Smooth muscle cell (in vitro differentiated cells): ENCODE measurements at regions not wholly inside any gene's neighbourhood (a gene's known extent, or its start where the extent isn't known, plus 50 kb on each side); places are given as distances from the start of the nearest gene placed in this dataset.
"Not testable (repeated sequence)": the region's sequence is repeated elsewhere in the genome, so short reads cannot be mapped to it uniquely, and the experiment has no call there.

Experiments used
- DNase-seq: peaks from one replicate; lab custom pipeline; 2025; ENCODE audit not compliant: unreplicated experiment; lab: John Stamatoyannopoulos, UW
- H2AFZ ChIP-seq: fragments of 200-600 bp; sonication (generic); 2 replicates; pipeline ENCODE4 v1.6.0; 2016; ENCODE audit warnings: antibody characterized with exemption, low read depth, mild to moderate bottlenecking
- H3F3A ChIP-seq: fragments of 200-600 bp; sonication (generic); 2 replicates; pipeline ENCODE4 v1.6.0; 2017; ENCODE audit warnings: antibody characterized with exemption, low read depth
- H3K27ac ChIP-seq: fragments of 200-600 bp; sonication (generic); 2 replicates; pipeline ENCODE4 v1.5.1; 2016; ENCODE audit warnings: low read depth, mild to moderate bottlenecking
- H3K27me3 ChIP-seq: fragments of 200-600 bp; sonication (generic); 2 replicates; pipeline ENCODE4 v1.6.1; 2016; ENCODE audit warnings: low read depth, mild to moderate bottlenecking
- H3K36me3 ChIP-seq: fragments of 200-600 bp; sonication (generic); 2 replicates; pipeline ENCODE4 v1.5.1; 2016; ENCODE audit warnings: low read depth
- H3K4me1 ChIP-seq: fragments of 200-600 bp; sonication (generic); 2 replicates; pipeline ENCODE4 v1.5.1; 2016; ENCODE audit warnings: low read depth
- H3K4me2 ChIP-seq: fragments of 200-600 bp; sonication (generic); 2 replicates; pipeline ENCODE4 v1.6.0; 2016; ENCODE audit warnings: mild to moderate bottlenecking
- H3K4me3 ChIP-seq: fragments of 200-600 bp; sonication (generic); 2 replicates; pipeline ENCODE4 v1.5.1; 2016; ENCODE audit warnings: mild to moderate bottlenecking
- H3K79me2 ChIP-seq: fragments of 200-600 bp; sonication (generic); 2 replicates; pipeline ENCODE4 v1.6.0; 2016; ENCODE audit warnings: low read depth, mild to moderate bottlenecking
- H3K9ac ChIP-seq: fragments of 200-600 bp; sonication (generic); 2 replicates; pipeline ENCODE4 v1.6.0; 2016; ENCODE audit warnings: low read depth
- H3K9me3 ChIP-seq: fragments of 200-600 bp; sonication (generic); replicated peaks from 2 replicates; pipeline ENCODE4 v1.5.1; 2016; ENCODE audit warnings: low read depth
- H4K20me1 ChIP-seq: fragments of 200-600 bp; sonication (generic); 2 replicates; pipeline ENCODE4 v1.6.0; 2016; ENCODE audit warnings: low read depth
- CTCF ChIP-seq: fragments of 200-600 bp; sonication (generic); IDR thresholded peaks from 2 replicates; pipeline ENCODE4 v1.5.1; 2017; ENCODE audit warnings: borderline replicate concordance, mild to moderate bottlenecking, antibody characterized with exemption; ENCODE audit not compliant: insufficient read depth, poor library complexity, severe bottlenecking
- WGBS: methylation state at CpG from one replicate; pipeline ENCODE4 v1.1.7; 2016; ENCODE audit warnings: low lambda C conversion rate; 5-methylcytosine and 5-hydroxymethylcytosine counted together

- no peak for TF ChIP-seq CTCF
- no peaks in the 10 kb centered on the region for H3F3A ChIP-seq
- no peak overlapping the region for H3K27ac ChIP-seq
- H3K79me2 ChIP-seq: no peaks in the 10 kb centered on the region
- no peaks in the 10 kb centered on the region for H3K36me3 ChIP-seq
- H3K4me2 ChIP-seq: no peak overlapping the region
- H3K9ac ChIP-seq: no peak overlapping the region
- H3K27me3 ChIP-seq: no peaks in the 10 kb centered on the region
- H3K4me1 ChIP-seq: no peaks in the 10 kb centered on the region
- 57% methylated on average over 3 of the region's 3 CpGs for WGBS
- H3K9me3 ChIP-seq: no peaks in the 10 kb centered on the region
- DNase-seq: no peak
- no peak overlapping the region for H2AFZ ChIP-seq
- no peaks in the 10 kb centered on the region for H4K20me1 ChIP-seq
- H3K4me3 ChIP-seq: no peak overlapping the region
Observed at GRCh38 chr15:91445695-91446228, 345.7 kb downstream of the SV2B start.

GRCh38 chr15:91447991-91448644 is 348.1 kb downstream of the SV2B start:
- H3K9ac ChIP-seq: no peak overlapping the region
- H3K4me2 ChIP-seq: no peak overlapping the region
- H3K27me3 ChIP-seq: no peaks in the 10 kb centered on the region
- TF ChIP-seq CTCF: no peak
- no peak overlapping the region for H3K27ac ChIP-seq
- no peaks in the 10 kb centered on the region for H3K36me3 ChIP-seq
- H3K4me1 ChIP-seq: no peaks in the 10 kb centered on the region
- no peaks in the 10 kb centered on the region for H4K20me1 ChIP-seq
- no peak overlapping the region for H3K4me3 ChIP-seq
- no peak overlapping the region for H2AFZ ChIP-seq
- H3F3A ChIP-seq: no peaks in the 10 kb centered on the region
- H3K9me3 ChIP-seq: no peaks in the 10 kb centered on the region
- no peaks in the 10 kb centered on the region for H3K79me2 ChIP-seq
- DNase-seq: no peak
- WGBS: 80% methylated on average over 3 of the region's 3 CpGs

- 71% methylated on average over 3 of the region's 3 CpGs for WGBS
- not testable (repeated sequence) for H3K9ac ChIP-seq, H3K4me2 ChIP-seq, H2AFZ ChIP-seq, H3F3A ChIP-seq, H3K27ac ChIP-seq, H3K79me2 ChIP-seq, H3K36me3 ChIP-seq, H3K9me3 ChIP-seq, H3K4me1 ChIP-seq, H3K27me3 ChIP-seq, H3K4me3 ChIP-seq, DNase-seq, H4K20me1 ChIP-seq
Observed at GRCh38 chr15:91453376-91453775, 353.3 kb downstream of the SV2B start.

GRCh38 chr15:91456251-91456718 is 356.2 kb downstream of the SV2B start:
- peak overlapping the region; percentile 86 for H3K27ac ChIP-seq
- no peak for TF ChIP-seq CTCF
- no peak for DNase-seq
- no peak overlapping the region for H3K4me2 ChIP-seq
- 62% methylated on average over 7 of the region's 7 CpGs for WGBS
- H3K4me3 ChIP-seq: no peak overlapping the region
- H3K79me2 ChIP-seq: no peaks in the 10 kb centered on the region
- no peaks in the 10 kb centered on the region for H3K4me1 ChIP-seq
- no peaks in the 10 kb centered on the region for H3K9me3 ChIP-seq
- no peaks in the 10 kb centered on the region for H3K27me3 ChIP-seq
- H4K20me1 ChIP-seq: no peaks in the 10 kb centered on the region
- no peaks in the 10 kb centered on the region for H3K36me3 ChIP-seq
- H3K9ac ChIP-seq: no peak overlapping the region
- H2AFZ ChIP-seq: no peak overlapping the region
- H3F3A ChIP-seq: no peaks in the 10 kb centered on the region
